HL-60 (cell line): ENCODE measurements at regions not wholly inside any gene's neighbourhood (a gene's known extent, or its start where the extent isn't known, plus 50 kb on each side); places are given as distances from the start of the nearest gene placed in this dataset.

Experiments
- CTCF ChIP-seq: IDR thresholded peaks from one replicate; pipeline ENCODE4 v1.5.1; 2011; ENCODE audit warnings: low read length, control low read depth, inconsistent platforms; ENCODE audit not compliant: insufficient read depth
- GABPA ChIP-seq: IDR thresholded peaks from 2 replicates; pipeline ENCODE4 v1.6.1; 2012; ENCODE audit warnings: low read depth
- POLR2AphosphoS5 ChIP-seq: IDR thresholded peaks from 2 replicates; pipeline ENCODE4 v1.6.1; 2012; ENCODE audit warnings: low read depth
- REST ChIP-seq: IDR thresholded peaks from 2 replicates; pipeline ENCODE4 v1.6.1; 2012; ENCODE audit warnings: low read depth; ENCODE audit not compliant: insufficient replicate concordance

GRCh38 chr2:105536175-105536574, 137.3 kb upstream of the FHL2 start:
- TF ChIP-seq POLR2AphosphoS5 (no peak), CTCF (no peak), REST (no peak), GABPA (no peak)
